HEK293 (cell line): ENCODE measurements at regions not wholly inside any gene's neighbourhood (a gene's known extent, or its start where the extent isn't known, plus 50 kb on each side); places are given as distances from the start of the nearest gene placed in this dataset.

ENCODE experiments used
- CTCF ChIA-PET: fragments of 350-600 bp; formaldehyde crosslinking; extraction: SDS; loops from one replicate; lab custom pipeline; 2021; ENCODE audit warnings: antibody characterized with exemption; lab: Yijun Ruan, JAX
- POLR2A ChIA-PET: fragments of 300-600 bp; formaldehyde crosslinking; extraction: SDS; loops from one replicate; lab custom pipeline; 2020; ENCODE audit warnings: antibody characterized with exemption, inconsistent platforms; lab: Yijun Ruan, JAX
- H3K27ac ChIP-seq: fragments of 200-500 bp; sonication (Bioruptor generic); 2 replicates; pipeline ENCODE4 v1.5.1; 2014; ENCODE audit warnings: low read depth, low read length, control low read depth, inconsistent platforms; ENCODE audit errors: extremely low read depth
- H3K36me3 ChIP-seq, 2 experiments: fragments of 200-500 bp in 1 of 2; sonication (Bioruptor generic) in 1 of 2; 1 replicate in 1 of 2; 2 replicates in 1 of 2; pipeline ENCODE4 v1.5.1; 2014 to 2017; ENCODE audit warnings: inconsistent platforms in 2 of 2, low read length in 2 of 2; ENCODE audit not compliant: control insufficient read depth in 2 of 2, insufficient read depth in 1 of 2
- H3K4me1 ChIP-seq: fragments of 200-500 bp; sonication (Bioruptor generic); 2 replicates; pipeline ENCODE4 v1.5.1; 2014; ENCODE audit warnings: mild to moderate bottlenecking, low read length, inconsistent platforms; ENCODE audit not compliant: control insufficient read depth, insufficient read depth
- H3K4me3 ChIP-seq: 2 replicates; pipeline ENCODE4 v1.5.1; 2011; ENCODE audit warnings: low read depth, mild to moderate bottlenecking, control low read depth, low read length, moderate library complexity
- H3K9me3 ChIP-seq: fragments of 200-500 bp; sonication (Bioruptor generic); 2 replicates; pipeline ENCODE4 v1.5.1; 2014; ENCODE audit warnings: low read depth, low read length, inconsistent platforms; ENCODE audit not compliant: control insufficient read depth, insufficient read depth
- HOXC10 ChIP-seq: sonication (generic); formaldehyde crosslinking; IDR thresholded peaks from 2 replicates; pipeline ENCODE4 v1.8.1; 2023; ENCODE audit warnings: mild to moderate bottlenecking, missing genetic modification reagents
- IKZF3 ChIP-seq: fragments of 450-650 bp; IDR thresholded peaks from 2 replicates; pipeline ENCODE4 v1.5.0; 2018; ENCODE audit warnings: missing biosample characterization, mild to moderate bottlenecking, missing genetic modification characterization, moderate library complexity
- RBAK ChIP-seq: fragments of 450-650 bp; formaldehyde crosslinking; IDR thresholded peaks from 2 replicates; pipeline ENCODE4 v1.5.1; 2016; ENCODE audit warnings: missing biosample characterization, missing genetic modification characterization
- SALL2 ChIP-seq: fragments of 450-650 bp; formaldehyde crosslinking; IDR thresholded peaks from 2 replicates; pipeline ENCODE4 v1.5.0; 2017; ENCODE audit warnings: missing biosample characterization, mild to moderate bottlenecking, missing genetic modification characterization, borderline replicate concordance
- SCRT2 ChIP-seq: fragments of 450-650 bp; formaldehyde crosslinking; IDR thresholded peaks from 2 replicates; pipeline ENCODE4 v1.5.1; 2016; ENCODE audit warnings: missing biosample characterization, missing genetic modification characterization
- SP7 ChIP-seq: fragments of 450-650 bp; formaldehyde crosslinking; IDR thresholded peaks from 2 replicates; pipeline ENCODE4 v1.5.1; 2016; ENCODE audit warnings: missing biosample characterization, missing genetic modification characterization
- ZIC2 ChIP-seq: fragments of 450-650 bp; formaldehyde crosslinking; IDR thresholded peaks from 2 replicates; pipeline ENCODE4 v1.5.1; 2016; ENCODE audit warnings: missing biosample characterization, missing genetic modification characterization
- ZNF121 ChIP-seq: fragments of 450-650 bp; formaldehyde crosslinking; IDR thresholded peaks from 2 replicates; pipeline ENCODE4 v1.5.1; 2016; ENCODE audit warnings: missing biosample characterization, missing genetic modification characterization
- ZNF133 ChIP-seq: fragments of 450-650 bp; formaldehyde crosslinking; IDR thresholded peaks from 2 replicates; pipeline ENCODE4 v1.5.1; 2016; ENCODE audit warnings: missing biosample characterization, missing genetic modification characterization
- ZNF146 ChIP-seq: fragments of 450-650 bp; formaldehyde crosslinking; IDR thresholded peaks from 2 replicates; pipeline ENCODE4 v1.5.1; 2016; ENCODE audit warnings: missing biosample characterization, missing genetic modification characterization
- ZNF544 ChIP-seq: fragments of 450-650 bp; formaldehyde crosslinking; IDR thresholded peaks from 2 replicates; pipeline ENCODE4 v1.5.0; 2017; ENCODE audit warnings: missing biosample characterization, missing genetic modification characterization
- ZNF560 ChIP-seq: fragments of 450-650 bp; formaldehyde crosslinking; IDR thresholded peaks from 2 replicates; pipeline ENCODE4 v1.5.1; 2017; ENCODE audit warnings: missing biosample characterization, missing genetic modification characterization, borderline replicate concordance
- ZNF621 ChIP-seq: fragments of 450-650 bp; formaldehyde crosslinking; IDR thresholded peaks from 2 replicates; pipeline ENCODE4 v1.5.1; 2017; ENCODE audit warnings: missing biosample characterization, missing genetic modification characterization
- ZNF629 ChIP-seq: fragments of 450-650 bp; formaldehyde crosslinking; IDR thresholded peaks from 2 replicates; pipeline ENCODE4 v1.5.1; 2017; ENCODE audit warnings: missing biosample characterization, missing genetic modification characterization
- ZNF785 ChIP-seq: fragments of 450-650 bp; formaldehyde crosslinking; IDR thresholded peaks from 2 replicates; pipeline ENCODE4 v1.5.1; 2016; ENCODE audit warnings: missing biosample characterization, missing genetic modification characterization
- ZNF791 ChIP-seq: fragments of 450-650 bp; formaldehyde crosslinking; IDR thresholded peaks from 2 replicates; pipeline ENCODE4 v1.5.1; 2016; ENCODE audit warnings: missing biosample characterization, missing genetic modification characterization
- ZNF830 ChIP-seq: fragments of 450-650 bp; IDR thresholded peaks from 2 replicates; pipeline ENCODE4 v1.5.0; 2018; ENCODE audit warnings: missing biosample characterization, missing genetic modification characterization, low read depth, mild to moderate bottlenecking, moderate library complexity
- TF ChIP-seq, protein P1 (sequence below): fragments of 450-650 bp; formaldehyde crosslinking; IDR thresholded peaks from 2 replicates; pipeline ENCODE4 v1.5.1; 2017; ENCODE audit warnings: missing biosample characterization, missing genetic modification characterization
- TF ChIP-seq, protein P2 (sequence below): fragments of 450-650 bp; formaldehyde crosslinking; IDR thresholded peaks from 2 replicates; pipeline ENCODE4 v1.5.1; 2017; ENCODE audit warnings: missing biosample characterization, missing genetic modification characterization
- TF ChIP-seq, protein P3 (sequence below): fragments of 450-650 bp; formaldehyde crosslinking; IDR thresholded peaks from 2 replicates; pipeline ENCODE4 v1.5.1; 2016; ENCODE audit warnings: missing biosample characterization, missing genetic modification characterization
- TF ChIP-seq, protein P4 (sequence below): fragments of 450-650 bp; formaldehyde crosslinking; IDR thresholded peaks from 2 replicates; pipeline ENCODE4 v1.5.1; 2016; ENCODE audit warnings: missing biosample characterization, missing genetic modification characterization, low read depth

- TF ChIP-seq, protein P1, sequence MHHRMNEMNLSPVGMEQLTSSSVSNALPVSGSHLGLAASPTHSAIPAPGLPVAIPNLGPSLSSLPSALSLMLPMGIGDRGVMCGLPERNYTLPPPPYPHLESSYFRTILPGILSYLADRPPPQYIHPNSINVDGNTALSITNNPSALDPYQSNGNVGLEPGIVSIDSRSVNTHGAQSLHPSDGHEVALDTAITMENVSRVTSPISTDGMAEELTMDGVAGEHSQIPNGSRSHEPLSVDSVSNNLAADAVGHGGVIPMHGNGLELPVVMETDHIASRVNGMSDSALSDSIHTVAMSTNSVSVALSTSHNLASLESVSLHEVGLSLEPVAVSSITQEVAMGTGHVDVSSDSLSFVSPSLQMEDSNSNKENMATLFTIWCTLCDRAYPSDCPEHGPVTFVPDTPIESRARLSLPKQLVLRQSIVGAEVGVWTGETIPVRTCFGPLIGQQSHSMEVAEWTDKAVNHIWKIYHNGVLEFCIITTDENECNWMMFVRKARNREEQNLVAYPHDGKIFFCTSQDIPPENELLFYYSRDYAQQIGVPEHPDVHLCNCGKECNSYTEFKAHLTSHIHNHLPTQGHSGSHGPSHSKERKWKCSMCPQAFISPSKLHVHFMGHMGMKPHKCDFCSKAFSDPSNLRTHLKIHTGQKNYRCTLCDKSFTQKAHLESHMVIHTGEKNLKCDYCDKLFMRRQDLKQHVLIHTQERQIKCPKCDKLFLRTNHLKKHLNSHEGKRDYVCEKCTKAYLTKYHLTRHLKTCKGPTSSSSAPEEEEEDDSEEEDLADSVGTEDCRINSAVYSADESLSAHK: no peak
- TF ChIP-seq ZNF544 (tag by site-specific recombination) (no peak), RBAK (tag by site-specific recombination) (no peak), SCRT2 (no peak), ZNF133 (tag by site-specific recombination) (no peak), ZNF830 (tag by site-specific recombination) (no peak), ZNF121 (tag by site-specific recombination) (no peak), ZNF785 (tag by site-specific recombination) (no peak), ZNF621 (tag by site-specific recombination) (no peak), ZNF629 (peak; percentile 39; the same call in 1 of the 2 replicates), SALL2 (tag by site-specific recombination) (no peak), IKZF3 (tag by site-specific recombination) (no peak), ZNF791 (tag by site-specific recombination) (no peak), HOXC10 (CRISPR knock-in tag) (no peak), SP7 (tag by site-specific recombination) (peak; percentile 93), ZNF146 (tag by site-specific recombination) (no peak)
- TF ChIP-seq, protein P2, sequence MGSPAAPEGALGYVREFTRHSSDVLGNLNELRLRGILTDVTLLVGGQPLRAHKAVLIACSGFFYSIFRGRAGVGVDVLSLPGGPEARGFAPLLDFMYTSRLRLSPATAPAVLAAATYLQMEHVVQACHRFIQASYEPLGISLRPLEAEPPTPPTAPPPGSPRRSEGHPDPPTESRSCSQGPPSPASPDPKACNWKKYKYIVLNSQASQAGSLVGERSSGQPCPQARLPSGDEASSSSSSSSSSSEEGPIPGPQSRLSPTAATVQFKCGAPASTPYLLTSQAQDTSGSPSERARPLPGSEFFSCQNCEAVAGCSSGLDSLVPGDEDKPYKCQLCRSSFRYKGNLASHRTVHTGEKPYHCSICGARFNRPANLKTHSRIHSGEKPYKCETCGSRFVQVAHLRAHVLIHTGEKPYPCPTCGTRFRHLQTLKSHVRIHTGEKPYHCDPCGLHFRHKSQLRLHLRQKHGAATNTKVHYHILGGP (tag by site-specific recombination): no peak
- TF ChIP-seq, protein P3, sequence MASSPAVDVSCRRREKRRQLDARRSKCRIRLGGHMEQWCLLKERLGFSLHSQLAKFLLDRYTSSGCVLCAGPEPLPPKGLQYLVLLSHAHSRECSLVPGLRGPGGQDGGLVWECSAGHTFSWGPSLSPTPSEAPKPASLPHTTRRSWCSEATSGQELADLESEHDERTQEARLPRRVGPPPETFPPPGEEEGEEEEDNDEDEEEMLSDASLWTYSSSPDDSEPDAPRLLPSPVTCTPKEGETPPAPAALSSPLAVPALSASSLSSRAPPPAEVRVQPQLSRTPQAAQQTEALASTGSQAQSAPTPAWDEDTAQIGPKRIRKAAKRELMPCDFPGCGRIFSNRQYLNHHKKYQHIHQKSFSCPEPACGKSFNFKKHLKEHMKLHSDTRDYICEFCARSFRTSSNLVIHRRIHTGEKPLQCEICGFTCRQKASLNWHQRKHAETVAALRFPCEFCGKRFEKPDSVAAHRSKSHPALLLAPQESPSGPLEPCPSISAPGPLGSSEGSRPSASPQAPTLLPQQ: no peak
- TF ChIP-seq, protein P4, sequence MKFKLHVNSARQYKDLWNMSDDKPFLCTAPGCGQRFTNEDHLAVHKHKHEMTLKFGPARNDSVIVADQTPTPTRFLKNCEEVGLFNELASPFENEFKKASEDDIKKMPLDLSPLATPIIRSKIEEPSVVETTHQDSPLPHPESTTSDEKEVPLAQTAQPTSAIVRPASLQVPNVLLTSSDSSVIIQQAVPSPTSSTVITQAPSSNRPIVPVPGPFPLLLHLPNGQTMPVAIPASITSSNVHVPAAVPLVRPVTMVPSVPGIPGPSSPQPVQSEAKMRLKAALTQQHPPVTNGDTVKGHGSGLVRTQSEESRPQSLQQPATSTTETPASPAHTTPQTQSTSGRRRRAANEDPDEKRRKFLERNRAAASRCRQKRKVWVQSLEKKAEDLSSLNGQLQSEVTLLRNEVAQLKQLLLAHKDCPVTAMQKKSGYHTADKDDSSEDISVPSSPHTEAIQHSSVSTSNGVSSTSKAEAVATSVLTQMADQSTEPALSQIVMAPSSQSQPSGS (tag by site-specific recombination): peak; percentile 72
Observed at GRCh38 chr12:125249066-125249824, 184.0 kb downstream of the AACS start (continued).

DNA sequence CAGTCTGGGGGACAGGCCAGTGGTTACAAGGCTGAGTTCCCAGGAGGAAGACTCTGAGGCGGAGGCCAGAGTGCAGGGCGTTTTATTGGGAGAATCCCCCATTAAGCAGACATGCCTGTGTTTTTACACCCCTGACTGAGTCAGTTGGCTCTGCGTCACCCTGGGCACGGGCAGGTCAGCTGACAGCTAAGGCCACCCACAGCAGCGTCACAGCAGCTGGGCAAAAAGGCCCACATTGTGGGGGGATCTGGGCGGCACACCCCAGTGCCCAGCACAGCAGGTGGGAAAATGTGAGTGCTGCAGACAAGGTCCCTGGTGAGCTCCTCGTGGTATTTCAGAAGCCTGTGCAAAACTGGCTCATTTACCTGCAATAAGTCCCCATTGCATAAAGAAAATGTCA is 184.7 kb downstream of the AACS start:
- ChIA-PET POLR2A (no interaction called here), CTCF (interaction anchor here (1.1 kb wide), 1 partner anchor 48 kb away, joined by 5 read pairs; no protein-coding TSS in a partner anchor)
- TF ChIP-seq ZIC2 (tag by site-specific recombination) (peak; percentile 41; the same call in 1 of the 2 replicates), ZNF560 (tag by site-specific recombination) (no peak)
- Histone ChIP-seq H3K4me3 (no peak overlapping the region), H3K36me3 (no peaks in the 10 kb centered on the region), H3K9me3 (no peaks in the 10 kb centered on the region), H3K27ac (no peak overlapping the region), H3K4me1 (no peaks in the 10 kb centered on the region)
